Stimulated activated effector memory CD8-positive, alpha-beta T cell treated with anti-CD3 and anti-CD28 coated beads, Interleukin-12 subunit alpha, Interleukin-12 subunit beta, amount 100 ng/mL, for 72 hours (primary cell): ENCODE measurements at regions not wholly inside any gene's neighbourhood (a gene's known extent, or its start where the extent isn't known, plus 50 kb on each side); places are given as distances from the start of the nearest gene placed in this dataset.
A peak's percentile ranks its signal among the peaks of the same experiment; 100 is the strongest.
"Not testable (repeated sequence)": the region's sequence is repeated elsewhere in the genome, so short reads cannot be mapped to it uniquely, and the experiment has no call there.

Source experiments
- ATAC-seq: fragments of 150-1000 bp; cut with Tn5 transposase; 2 replicates; pipeline ENCODE4 v1.10.0; 2021
- DNase-seq, 2 donors: peaks; one replicate each; pipeline ENCODE4 v3.0.0; 2021 to 2022; ENCODE audit warnings: low spot score in 2 of 2
- H3K27ac Mint-ChIP-seq: one replicate; pipeline ENCODE4 v1.8.0; 2022; ENCODE audit warnings: mild to moderate bottlenecking, mixed read lengths
- H3K36me3 Mint-ChIP-seq: one replicate; pipeline ENCODE4 v1.8.0; 2022; ENCODE audit warnings: mild to moderate bottlenecking, mixed read lengths
- H3K4me1 Mint-ChIP-seq: one replicate; pipeline ENCODE4 v1.8.0; 2022; ENCODE audit warnings: mixed read lengths
- H3K4me3 Mint-ChIP-seq: one replicate; pipeline ENCODE4 v1.8.0; 2022; ENCODE audit warnings: mild to moderate bottlenecking, mixed read lengths
- H3K9me3 Mint-ChIP-seq: one replicate; pipeline ENCODE4 v1.8.0; 2022; ENCODE audit warnings: mixed read lengths

DNA sequence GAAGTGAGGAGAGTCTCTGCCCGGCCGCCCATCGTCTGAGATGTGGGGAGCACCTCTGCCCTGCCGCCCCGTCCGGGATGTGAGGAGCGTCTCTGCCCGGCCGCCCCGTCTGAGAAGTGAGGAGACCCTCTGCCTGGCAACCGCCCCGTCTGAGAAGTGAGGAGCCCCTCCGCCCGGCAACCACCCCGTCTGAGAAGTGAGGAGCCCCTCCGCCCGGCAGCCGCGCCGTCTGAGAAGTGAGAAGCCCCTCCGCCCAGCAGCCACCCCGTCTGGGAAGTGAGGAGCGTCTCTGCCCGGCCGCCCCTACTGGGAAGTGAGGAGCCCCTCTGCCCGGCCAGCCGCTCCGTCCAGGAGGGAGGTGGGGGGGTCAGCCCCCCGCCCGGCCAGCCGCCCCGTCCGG lies 55.2 kb upstream of the CFAP126 start:
- ATAC-seq, H3K9me3 Mint-ChIP-seq, H3K27ac Mint-ChIP-seq, H3K4me3 Mint-ChIP-seq, DNase-seq: not testable (repeated sequence)
- Mint-ChIP-seq H3K36me3 (peaks cover 15% of the 10 kb centered on the region), H3K4me1 (peaks cover 11% of the 10 kb centered on the region)

GRCh38 chr1:161421456-161421855 lies 53.8 kb upstream of the CFAP126 start:
- no peak for ATAC-seq
- H3K36me3 Mint-ChIP-seq: peaks cover 8% of the 10 kb centered on the region
- peak overlapping the region; percentile 95 for H3K27ac Mint-ChIP-seq
- peak overlapping the region; percentile 48 for H3K4me3 Mint-ChIP-seq
- no peaks in the 10 kb centered on the region for H3K9me3 Mint-ChIP-seq
- no peak for DNase-seq
- H3K4me1 Mint-ChIP-seq: peaks cover 6% of the 10 kb centered on the region

DNA sequence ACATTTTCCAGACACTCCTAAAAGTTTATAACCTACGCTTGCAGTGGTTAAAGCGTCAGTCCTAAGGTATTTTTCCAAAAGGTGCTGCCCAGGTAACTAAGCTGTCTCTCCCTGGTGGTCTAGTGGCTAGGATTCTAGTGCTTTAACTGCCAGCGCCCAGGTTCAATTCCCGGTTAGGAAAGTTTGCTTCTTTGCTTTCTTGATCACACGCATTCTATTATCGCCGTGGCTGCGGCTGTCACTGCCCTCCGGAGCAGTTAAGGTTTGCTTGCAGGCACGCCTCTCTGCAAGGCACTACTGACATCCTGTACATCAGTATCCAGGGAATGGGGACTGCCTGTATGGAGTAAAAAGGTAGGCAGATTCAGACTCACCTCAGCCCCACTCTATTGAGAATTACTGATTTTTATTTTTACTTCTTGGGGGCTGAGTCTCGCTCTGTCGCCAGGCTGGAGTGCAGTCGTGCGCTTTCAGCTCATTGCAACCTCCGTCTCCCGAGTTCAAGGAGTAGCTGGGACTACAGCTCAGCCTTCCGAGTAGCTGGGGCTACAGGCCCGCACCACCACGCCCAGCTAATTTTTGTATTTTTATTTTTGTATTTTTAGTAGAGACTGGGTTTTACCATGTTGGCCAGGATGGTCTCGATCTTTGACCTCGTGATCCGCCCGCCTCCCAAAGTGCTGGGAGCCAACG lies 53.2 kb upstream of the CFAP126 start:
- DNase-seq: no peak
- ATAC-seq: no peak
- H3K9me3 Mint-ChIP-seq: no peaks in the 10 kb centered on the region
- H3K27ac Mint-ChIP-seq: no peak overlapping the region
- no peak overlapping the region for H3K4me3 Mint-ChIP-seq
- H3K4me1 Mint-ChIP-seq: peaks cover 6% of the 10 kb centered on the region
- H3K36me3 Mint-ChIP-seq: peaks cover 8% of the 10 kb centered on the region

DNA sequence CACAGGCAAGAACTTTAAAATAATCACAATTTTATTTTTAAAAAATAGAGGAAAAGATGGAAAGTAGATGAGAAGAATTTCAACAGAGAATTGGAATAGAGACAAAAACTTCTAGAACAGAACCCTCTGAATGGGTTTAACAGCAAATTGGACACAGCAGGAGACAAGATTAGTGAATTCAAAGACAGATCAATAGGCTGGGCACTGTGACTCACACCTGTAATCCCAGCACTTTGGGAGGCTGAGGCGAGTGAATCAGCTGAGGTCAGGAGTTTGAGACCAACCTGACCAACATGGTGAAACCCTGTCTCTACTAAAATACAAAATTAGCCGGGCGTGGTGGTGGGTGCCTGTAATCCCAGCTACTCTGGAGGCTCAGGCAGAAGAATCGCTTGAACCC lies 49.9 kb upstream of the CFAP126 start:
- not testable (repeated sequence) for H3K36me3 Mint-ChIP-seq, H3K9me3 Mint-ChIP-seq, H3K4me3 Mint-ChIP-seq, DNase-seq, ATAC-seq, H3K27ac Mint-ChIP-seq, H3K4me1 Mint-ChIP-seq
